C1 segment of cervical spinal cord (tissue), 14 donors: ENCODE measurements at regions not wholly inside any gene's neighbourhood (a gene's known extent, or its start where the extent isn't known, plus 50 kb on each side); places are given as distances from the start of the nearest gene placed in this dataset.

Experiments
- DNase-seq, 14 donors: peaks; one replicate each; lab custom pipeline; 2025; lab: John Stamatoyannopoulos, UW

- no peak for DNase-seq
Measured at GRCh38 chr7:33810356-33810755, 95.0 kb upstream of the BMPER start.

- no peak for DNase-seq
Measured at GRCh38 chr7:33813331-33813730, 92.0 kb upstream of the BMPER start.

GRCh38 chr7:33814400-33814799 lies 90.9 kb upstream of the BMPER start:
- no peak for DNase-seq

GRCh38 chr7:33814936-33815335 lies 90.4 kb upstream of the BMPER start:
- no peak for DNase-seq

- DNase-seq, result no peak
Measured at GRCh38 chr7:33815336-33815735, 90.0 kb upstream of the BMPER start.

- DNase-seq, result no peak
Measured at GRCh38 chr7:33816106-33816505, 89.2 kb upstream of the BMPER start.

- DNase-seq, result no peak
Measured at GRCh38 chr7:33819658-33820057, 85.7 kb upstream of the BMPER start.

GRCh38 chr7:33820206-33820605 lies 85.1 kb upstream of the BMPER start:
- DNase-seq, result no peak

- no peak for DNase-seq
Measured at GRCh38 chr7:33821970-33822369, 83.4 kb upstream of the BMPER start.

GRCh38 chr7:33823913-33824312 lies 81.4 kb upstream of the BMPER start:
- DNase-seq, result no peak

- no peak for DNase-seq
Measured at GRCh38 chr7:33824911-33825459, 80.4 kb upstream of the BMPER start.

GRCh38 chr7:33825644-33826043 lies 79.7 kb upstream of the BMPER start:
- DNase-seq, result no peak

- DNase-seq, result no peak
Measured at GRCh38 chr7:33829536-33829935, 75.8 kb upstream of the BMPER start.

GRCh38 chr7:33831389-33832141 lies 73.8 kb upstream of the BMPER start:
- DNase-seq, result peak in 1 of 14 donors; percentile 23

- no peak for DNase-seq
Measured at GRCh38 chr7:33832271-33832721, 73.0 kb upstream of the BMPER start.

- DNase-seq, result no peak
Measured at GRCh38 chr7:33836797-33837355, 68.5 kb upstream of the BMPER start.

GRCh38 chr7:33837356-33837851 lies 67.9 kb upstream of the BMPER start:
- no peak for DNase-seq

- DNase-seq, result no peak
Measured at GRCh38 chr7:33841031-33841430, 64.3 kb upstream of the BMPER start.

- no peak for DNase-seq
Measured at GRCh38 chr7:33841705-33842129, 63.6 kb upstream of the BMPER start.

GRCh38 chr7:33842150-33842549 lies 63.2 kb upstream of the BMPER start:
- no peak for DNase-seq

- no peak for DNase-seq
Measured at GRCh38 chr7:33845991-33846509, 59.3 kb upstream of the BMPER start.

GRCh38 chr7:33849004-33849403 lies 56.3 kb upstream of the BMPER start:
- DNase-seq, result no peak
